AG10803 (cell line): ENCODE measurements at regions not wholly inside any gene's neighbourhood (a gene's known extent, or its start where the extent isn't known, plus 50 kb on each side); places are given as distances from the start of the nearest gene placed in this dataset.
A peak's percentile ranks its signal among the peaks of the same experiment; 100 is the strongest.

Experiments
- DNase-seq: peaks from one replicate; pipeline ENCODE4 v3.0.0; 2010; ENCODE audit warnings: low read depth
- H3K4me3 ChIP-seq: 2 replicates; pipeline ENCODE4 v1.5.1; 2011; ENCODE audit warnings: mild to moderate bottlenecking, low read length, control low read depth
- CTCF ChIP-seq: conservative IDR thresholded peaks from 2 replicates; pipeline ENCODE4 v1.5.1; 2011; ENCODE audit warnings: mild to moderate bottlenecking, low read length, control low read depth, inconsistent platforms

GRCh38 chr18:24983566-24984139 is 368.3 kb downstream of the ZNF521 start:
- DNase-seq = no peak
- no peak for TF ChIP-seq CTCF

DNA sequence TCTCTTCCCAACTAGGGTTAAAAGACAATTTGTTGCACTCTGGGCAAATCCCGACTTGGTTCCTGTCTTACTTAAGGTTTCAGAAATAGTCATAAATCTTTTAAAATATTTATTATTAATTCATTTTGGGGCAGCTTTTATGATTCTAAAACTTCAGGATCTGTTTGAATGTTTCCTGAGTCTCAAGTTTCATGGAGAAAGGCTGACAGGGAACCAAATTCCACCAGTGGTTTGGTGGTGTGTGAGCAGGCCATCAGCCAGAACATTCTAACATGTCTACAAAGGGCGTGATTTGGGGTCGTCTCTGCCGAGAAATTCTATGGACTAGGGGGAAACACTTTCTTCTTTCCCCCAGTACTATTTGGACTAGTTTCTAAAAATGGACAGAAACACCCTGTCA is 366.4 kb downstream of the ZNF521 start:
- DNase-seq = peak; percentile 28
- H3K4me3 ChIP-seq = no peak overlapping the region
- no peak for TF ChIP-seq CTCF

More at GRCh38 chr18:24983566-24984139, 368.3 kb downstream of the ZNF521 start:
- no peak overlapping the region for H3K4me3 ChIP-seq

GRCh38 chr18:24986666-24987302 is 365.2 kb downstream of the ZNF521 start:
- peak overlapping the region; percentile 18 for H3K4me3 ChIP-seq
- no peak for TF ChIP-seq CTCF
- no peak for DNase-seq

- no peak for TF ChIP-seq CTCF
- peak overlapping the region; percentile 18 for H3K4me3 ChIP-seq
- DNase-seq = peak; percentile 59
Observed at GRCh38 chr18:24987303-24988252, 364.4 kb downstream of the ZNF521 start.

DNA sequence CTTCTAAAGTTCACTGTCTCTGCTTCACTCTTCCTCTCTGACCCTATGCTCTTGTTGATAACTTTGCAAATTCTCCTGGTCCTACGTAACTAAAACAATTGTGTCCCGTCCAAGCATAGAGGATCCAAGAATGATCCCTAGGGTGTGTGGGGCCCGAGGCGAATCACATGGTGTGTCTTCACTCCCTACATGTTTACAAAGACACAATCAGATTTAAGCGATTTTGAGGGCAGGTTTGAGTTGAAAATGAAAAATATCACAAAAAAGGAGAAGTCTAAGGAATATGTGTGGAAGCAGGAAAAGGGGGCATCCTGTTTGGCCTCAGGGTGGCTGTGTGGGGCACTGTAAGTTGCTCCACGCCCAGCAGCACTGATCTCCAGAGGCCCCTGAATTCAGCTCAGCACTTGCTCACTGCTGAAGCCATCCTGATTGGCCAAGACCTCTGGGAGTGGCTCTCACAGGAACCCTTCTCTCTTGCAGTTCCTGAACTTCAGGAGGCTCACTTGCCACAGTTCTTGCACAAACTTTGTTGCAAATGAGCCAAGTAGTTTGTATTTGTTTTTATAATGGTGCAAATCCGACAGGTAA is 363.6 kb downstream of the ZNF521 start:
- no peak for TF ChIP-seq CTCF
- H3K4me3 ChIP-seq = no peak overlapping the region
- no peak for DNase-seq

DNA sequence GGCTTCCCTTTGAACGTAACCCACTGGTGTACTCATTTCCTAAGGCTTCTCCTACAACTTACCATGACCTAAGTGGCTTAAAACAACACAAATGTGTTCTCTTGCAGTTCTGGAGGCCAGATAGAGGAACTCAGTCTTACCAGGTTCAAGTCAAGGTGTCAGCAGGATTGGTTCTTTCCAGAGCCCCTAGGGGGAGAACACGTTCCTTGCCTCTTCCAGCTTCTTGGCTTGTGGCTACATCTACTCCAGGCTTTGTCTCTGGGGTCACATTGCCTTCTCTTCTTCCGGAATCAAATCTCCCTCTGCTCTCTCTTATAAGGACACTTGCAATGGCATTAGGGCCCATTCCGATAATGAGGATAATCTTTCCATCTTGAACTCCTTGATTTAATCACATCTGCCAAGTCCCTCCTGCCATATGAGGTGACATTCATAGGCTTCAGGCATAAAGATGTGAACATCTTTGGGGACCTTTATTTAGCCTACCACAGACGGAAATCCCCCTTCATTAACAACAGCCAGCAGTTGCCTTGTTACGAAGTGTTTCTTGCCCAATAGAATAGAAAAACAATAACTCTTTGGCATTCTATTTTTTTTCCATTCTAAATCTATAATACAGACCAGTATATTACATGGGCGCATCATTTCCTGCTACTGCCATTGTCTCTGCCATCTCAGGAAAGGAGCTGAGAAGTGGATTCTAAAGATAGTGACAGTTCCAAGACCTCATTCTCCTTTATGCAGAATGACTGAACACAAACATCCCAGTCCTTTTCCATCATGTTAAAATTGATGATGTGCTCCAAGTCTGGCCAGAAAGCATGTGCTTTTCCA is 362.0 kb downstream of the ZNF521 start:
- no peak overlapping the region for H3K4me3 ChIP-seq
- no peak for TF ChIP-seq CTCF
- DNase-seq = no peak
